NCI-H345 treated with DMSO at 0.1 percent for 48 hours (cell line): ENCODE measurements at regions not wholly inside any gene's neighbourhood (a gene's known extent, or its start where the extent isn't known, plus 50 kb on each side); places are given as distances from the start of the nearest gene placed in this dataset.
"Not testable (repeated sequence)": the region's sequence is repeated elsewhere in the genome, so short reads cannot be mapped to it uniquely, and the experiment has no call there.

Source experiments
- DNase-seq: peaks from one replicate; lab custom pipeline; 2025; ENCODE audit not compliant: unreplicated experiment; lab: John Stamatoyannopoulos, UW

- no peak for DNase-seq
These were observed 388.3 kb downstream of the BMP2 start for GRCh38 chr20:7155794-7156193.

- DNase-seq = no peak
These were observed 392.4 kb downstream of the BMP2 start for GRCh38 chr20:7159903-7160302.

GRCh38 chr20:7161690-7162089 is 394.2 kb downstream of the BMP2 start:
- peak; percentile 31 for DNase-seq

GRCh38 chr20:7171911-7172310 is 404.4 kb downstream of the BMP2 start:
- no peak for DNase-seq

- no peak for DNase-seq
These were observed 407.1 kb downstream of the BMP2 start for GRCh38 chr20:7174554-7174953.

GRCh38 chr20:7175827-7176226 is 408.3 kb downstream of the BMP2 start:
- DNase-seq = not testable (repeated sequence)

- no peak for DNase-seq
These were observed 410.5 kb downstream of the BMP2 start for GRCh38 chr20:7178004-7178403.

- no peak for DNase-seq
These were observed 413.0 kb downstream of the BMP2 start for GRCh38 chr20:7180256-7181045.

GRCh38 chr20:7189231-7189630 is 421.7 kb downstream of the BMP2 start:
- DNase-seq = no peak

GRCh38 chr20:7193681-7194080 is 426.2 kb downstream of the BMP2 start:
- no peak for DNase-seq

GRCh38 chr20:7195704-7196103 is 428.2 kb downstream of the BMP2 start:
- DNase-seq = no peak

- no peak for DNase-seq
These were observed 429.0 kb downstream of the BMP2 start for GRCh38 chr20:7196481-7196880.

GRCh38 chr20:7199861-7200260 is 432.4 kb downstream of the BMP2 start:
- DNase-seq = no peak

GRCh38 chr20:7207186-7207798 is 439.8 kb downstream of the BMP2 start:
- no peak for DNase-seq

GRCh38 chr20:7210910-7211309 is 443.4 kb downstream of the BMP2 start:
- no peak for DNase-seq

GRCh38 chr20:7214081-7214740 is 446.7 kb downstream of the BMP2 start:
- no peak for DNase-seq

GRCh38 chr20:7217606-7218005 is 450.1 kb downstream of the BMP2 start:
- DNase-seq = no peak

- no peak for DNase-seq
These were observed 453.3 kb downstream of the BMP2 start for GRCh38 chr20:7220755-7221154.

- no peak for DNase-seq
These were observed 458.7 kb downstream of the BMP2 start for GRCh38 chr20:7226156-7226555.

- no peak for DNase-seq
These were observed 463.8 kb downstream of the BMP2 start for GRCh38 chr20:7231303-7231702.

- no peak for DNase-seq
These were observed 465.3 kb downstream of the BMP2 start for GRCh38 chr20:7232796-7233195.

- DNase-seq = no peak
These were observed 469.8 kb downstream of the BMP2 start for GRCh38 chr20:7237251-7237650.
